Liver (tissue), 3 donors: ENCODE measurements at regions not wholly inside any gene's neighbourhood (a gene's known extent, or its start where the extent isn't known, plus 50 kb on each side); places are given as distances from the start of the nearest gene placed in this dataset.

Source experiments
- ATF3 ChIP-seq: IDR thresholded peaks from 2 replicates; pipeline ENCODE4 v1.6.1; 2016; ENCODE audit warnings: antibody characterized with exemption
- HNF4G ChIP-seq: IDR thresholded peaks from 2 replicates; pipeline ENCODE4 v1.6.1; 2016; ENCODE audit warnings: antibody characterized with exemption
- RAD21 ChIP-seq, 2 donors: IDR thresholded peaks; 2 replicates each; pipeline ENCODE4 v1.6.1; 2016; ENCODE audit warnings: antibody characterized with exemption in 2 of 2, mild to moderate bottlenecking in 2 of 2
- SP1 ChIP-seq: IDR thresholded peaks from 2 replicates; pipeline ENCODE4 v1.6.1; 2018; ENCODE audit warnings: antibody characterized with exemption, mild to moderate bottlenecking
- YY1 ChIP-seq: IDR thresholded peaks from 2 replicates; pipeline ENCODE4 v1.6.1; 2016; ENCODE audit warnings: antibody characterized with exemption, mild to moderate bottlenecking
- TF ChIP-seq, protein P1 (sequence below): fragments of 150-350 bp; IDR thresholded peaks from 2 replicates; pipeline ENCODE4 v1.5.1; 2017; ENCODE audit warnings: improper control_type of control experiment, low read depth, low read length; ENCODE audit not compliant: missing input control
- TF ChIP-seq, protein P2 (sequence below): IDR thresholded peaks from 2 replicates; pipeline ENCODE4 v1.6.1; 2016; ENCODE audit warnings: antibody characterized with exemption
- TF ChIP-seq, protein P3 (sequence below): IDR thresholded peaks from 2 replicates; pipeline ENCODE4 v1.6.1; 2016; ENCODE audit warnings: antibody characterized with exemption, mild to moderate bottlenecking
- donor health status: healthy.
- donor health status: healthy.

DNA sequence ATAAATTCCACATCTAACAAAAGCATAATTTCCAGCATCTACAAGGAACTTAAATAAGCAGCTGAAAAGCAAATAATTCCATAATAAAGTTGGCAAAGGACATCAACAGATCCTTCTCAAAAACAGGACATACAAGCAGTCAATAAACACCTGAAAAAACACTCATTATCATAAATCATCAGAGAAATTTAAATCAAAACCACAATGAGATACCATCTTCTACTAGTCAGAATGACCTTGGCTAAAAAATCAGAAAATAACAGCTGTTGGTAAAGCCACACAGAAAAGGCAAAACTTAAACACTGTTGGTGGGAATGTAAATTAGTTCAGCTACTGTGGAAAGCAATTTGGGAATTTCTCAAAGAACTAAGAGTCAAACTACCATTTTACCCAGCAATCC is 1371.1 kb upstream of the ACO1 start:
- TF ChIP-seq, protein P1, sequence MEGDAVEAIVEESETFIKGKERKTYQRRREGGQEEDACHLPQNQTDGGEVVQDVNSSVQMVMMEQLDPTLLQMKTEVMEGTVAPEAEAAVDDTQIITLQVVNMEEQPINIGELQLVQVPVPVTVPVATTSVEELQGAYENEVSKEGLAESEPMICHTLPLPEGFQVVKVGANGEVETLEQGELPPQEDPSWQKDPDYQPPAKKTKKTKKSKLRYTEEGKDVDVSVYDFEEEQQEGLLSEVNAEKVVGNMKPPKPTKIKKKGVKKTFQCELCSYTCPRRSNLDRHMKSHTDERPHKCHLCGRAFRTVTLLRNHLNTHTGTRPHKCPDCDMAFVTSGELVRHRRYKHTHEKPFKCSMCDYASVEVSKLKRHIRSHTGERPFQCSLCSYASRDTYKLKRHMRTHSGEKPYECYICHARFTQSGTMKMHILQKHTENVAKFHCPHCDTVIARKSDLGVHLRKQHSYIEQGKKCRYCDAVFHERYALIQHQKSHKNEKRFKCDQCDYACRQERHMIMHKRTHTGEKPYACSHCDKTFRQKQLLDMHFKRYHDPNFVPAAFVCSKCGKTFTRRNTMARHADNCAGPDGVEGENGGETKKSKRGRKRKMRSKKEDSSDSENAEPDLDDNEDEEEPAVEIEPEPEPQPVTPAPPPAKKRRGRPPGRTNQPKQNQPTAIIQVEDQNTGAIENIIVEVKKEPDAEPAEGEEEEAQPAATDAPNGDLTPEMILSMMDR, result no peak
- no peak for TF ChIP-seq YY1
- TF ChIP-seq, protein P2, sequence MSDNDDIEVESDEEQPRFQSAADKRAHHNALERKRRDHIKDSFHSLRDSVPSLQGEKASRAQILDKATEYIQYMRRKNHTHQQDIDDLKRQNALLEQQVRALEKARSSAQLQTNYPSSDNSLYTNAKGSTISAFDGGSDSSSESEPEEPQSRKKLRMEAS, result no peak
- TF ChIP-seq, protein P3, sequence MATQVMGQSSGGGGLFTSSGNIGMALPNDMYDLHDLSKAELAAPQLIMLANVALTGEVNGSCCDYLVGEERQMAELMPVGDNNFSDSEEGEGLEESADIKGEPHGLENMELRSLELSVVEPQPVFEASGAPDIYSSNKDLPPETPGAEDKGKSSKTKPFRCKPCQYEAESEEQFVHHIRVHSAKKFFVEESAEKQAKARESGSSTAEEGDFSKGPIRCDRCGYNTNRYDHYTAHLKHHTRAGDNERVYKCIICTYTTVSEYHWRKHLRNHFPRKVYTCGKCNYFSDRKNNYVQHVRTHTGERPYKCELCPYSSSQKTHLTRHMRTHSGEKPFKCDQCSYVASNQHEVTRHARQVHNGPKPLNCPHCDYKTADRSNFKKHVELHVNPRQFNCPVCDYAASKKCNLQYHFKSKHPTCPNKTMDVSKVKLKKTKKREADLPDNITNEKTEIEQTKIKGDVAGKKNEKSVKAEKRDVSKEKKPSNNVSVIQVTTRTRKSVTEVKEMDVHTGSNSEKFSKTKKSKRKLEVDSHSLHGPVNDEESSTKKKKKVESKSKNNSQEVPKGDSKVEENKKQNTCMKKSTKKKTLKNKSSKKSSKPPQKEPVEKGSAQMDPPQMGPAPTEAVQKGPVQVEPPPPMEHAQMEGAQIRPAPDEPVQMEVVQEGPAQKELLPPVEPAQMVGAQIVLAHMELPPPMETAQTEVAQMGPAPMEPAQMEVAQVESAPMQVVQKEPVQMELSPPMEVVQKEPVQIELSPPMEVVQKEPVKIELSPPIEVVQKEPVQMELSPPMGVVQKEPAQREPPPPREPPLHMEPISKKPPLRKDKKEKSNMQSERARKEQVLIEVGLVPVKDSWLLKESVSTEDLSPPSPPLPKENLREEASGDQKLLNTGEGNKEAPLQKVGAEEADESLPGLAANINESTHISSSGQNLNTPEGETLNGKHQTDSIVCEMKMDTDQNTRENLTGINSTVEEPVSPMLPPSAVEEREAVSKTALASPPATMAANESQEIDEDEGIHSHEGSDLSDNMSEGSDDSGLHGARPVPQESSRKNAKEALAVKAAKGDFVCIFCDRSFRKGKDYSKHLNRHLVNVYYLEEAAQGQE, result no peak
- no peak for TF ChIP-seq RAD21 (IDR thresholded peaks at IDR 0.05)
- TF ChIP-seq HNF4G, result no peak
- TF ChIP-seq ATF3, result no peak
- no peak for TF ChIP-seq SP1
